OCI-LY3 (cell line): ENCODE measurements at regions not wholly inside any gene's neighbourhood (a gene's known extent, or its start where the extent isn't known, plus 50 kb on each side); places are given as distances from the start of the nearest gene placed in this dataset.

Source experiments
- EZH2phosphoT487 ChIP-seq: fragments of 200-600 bp; shearing (Covaris generic); IDR thresholded peaks from 2 replicates; pipeline ENCODE4 v1.6.1; 2018; ENCODE audit warnings: antibody characterized with exemption, mixed run types, low read depth
- TF ChIP-seq, protein P1 (sequence below): fragments of 200-600, 300-600 bp; sonication (generic); IDR thresholded peaks from 2 replicates; pipeline ENCODE4 v1.5.1; 2014; ENCODE audit warnings: antibody characterized with exemption, low read length, low read depth

GRCh38 chr2:239750045-239750835 lies 274.9 kb downstream of the NDUFA10 start:
- TF ChIP-seq, protein P1, sequence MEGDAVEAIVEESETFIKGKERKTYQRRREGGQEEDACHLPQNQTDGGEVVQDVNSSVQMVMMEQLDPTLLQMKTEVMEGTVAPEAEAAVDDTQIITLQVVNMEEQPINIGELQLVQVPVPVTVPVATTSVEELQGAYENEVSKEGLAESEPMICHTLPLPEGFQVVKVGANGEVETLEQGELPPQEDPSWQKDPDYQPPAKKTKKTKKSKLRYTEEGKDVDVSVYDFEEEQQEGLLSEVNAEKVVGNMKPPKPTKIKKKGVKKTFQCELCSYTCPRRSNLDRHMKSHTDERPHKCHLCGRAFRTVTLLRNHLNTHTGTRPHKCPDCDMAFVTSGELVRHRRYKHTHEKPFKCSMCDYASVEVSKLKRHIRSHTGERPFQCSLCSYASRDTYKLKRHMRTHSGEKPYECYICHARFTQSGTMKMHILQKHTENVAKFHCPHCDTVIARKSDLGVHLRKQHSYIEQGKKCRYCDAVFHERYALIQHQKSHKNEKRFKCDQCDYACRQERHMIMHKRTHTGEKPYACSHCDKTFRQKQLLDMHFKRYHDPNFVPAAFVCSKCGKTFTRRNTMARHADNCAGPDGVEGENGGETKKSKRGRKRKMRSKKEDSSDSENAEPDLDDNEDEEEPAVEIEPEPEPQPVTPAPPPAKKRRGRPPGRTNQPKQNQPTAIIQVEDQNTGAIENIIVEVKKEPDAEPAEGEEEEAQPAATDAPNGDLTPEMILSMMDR, result no peak
- TF ChIP-seq EZH2phosphoT487, result no peak
